Stimulated activated CD8-positive, alpha-beta memory T cell treated with anti-CD3 and anti-CD28 coated beads, Interleukin-2, amount 100 ng/mL, for 48 hours (primary cell): ENCODE measurements at regions not wholly inside any gene's neighbourhood (a gene's known extent, or its start where the extent isn't known, plus 50 kb on each side); places are given as distances from the start of the nearest gene placed in this dataset.
A peak's percentile ranks its signal among the peaks of the same experiment; 100 is the strongest.
"Not testable (repeated sequence)": the region's sequence is repeated elsewhere in the genome, so short reads cannot be mapped to it uniquely, and the experiment has no call there.

Source experiments
- DNase-seq, 2 donors: peaks; one replicate each; pipeline ENCODE4 v3.0.0-alpha.2; 2020; ENCODE audit warnings: low read depth in 2 of 2

GRCh38 chr4:189753092-189753491 is 187.6 kb upstream of the FRG1 start:
- DNase-seq, result not testable (repeated sequence)

- no peak for DNase-seq
Measured at GRCh38 chr4:189763583-189763982, 177.1 kb upstream of the FRG1 start.

- DNase-seq, result no peak
Measured at GRCh38 chr4:189765301-189765700, 175.4 kb upstream of the FRG1 start.

- no peak for DNase-seq
Measured at GRCh38 chr4:189765736-189766135, 174.9 kb upstream of the FRG1 start.

GRCh38 chr4:189767941-189768340 is 172.7 kb upstream of the FRG1 start:
- DNase-seq, result no peak

GRCh38 chr4:189769131-189769530 is 171.5 kb upstream of the FRG1 start:
- DNase-seq, result no peak

- no peak for DNase-seq
Measured at GRCh38 chr4:189771696-189772361, 168.8 kb upstream of the FRG1 start.

- no peak for DNase-seq
Measured at GRCh38 chr4:189773909-189774308, 166.8 kb upstream of the FRG1 start.

GRCh38 chr4:189779281-189779980 is 161.2 kb upstream of the FRG1 start:
- no peak for DNase-seq

GRCh38 chr4:189780391-189780790 is 160.3 kb upstream of the FRG1 start:
- DNase-seq, result no peak

- DNase-seq, result no peak
Measured at GRCh38 chr4:189784651-189785050, 156.0 kb upstream of the FRG1 start.

GRCh38 chr4:189785257-189785656 is 155.4 kb upstream of the FRG1 start:
- DNase-seq, result no peak

- no peak for DNase-seq
Measured at GRCh38 chr4:189786447-189786846, 154.2 kb upstream of the FRG1 start.

- DNase-seq, result no peak
Measured at GRCh38 chr4:189787216-189788031, 153.2 kb upstream of the FRG1 start.

GRCh38 chr4:189792924-189793618 is 147.6 kb upstream of the FRG1 start:
- DNase-seq, result peak; percentile 24 to 41

GRCh38 chr4:189800545-189801088 is 140.1 kb upstream of the FRG1 start:
- no peak for DNase-seq

GRCh38 chr4:189802884-189803283 is 137.8 kb upstream of the FRG1 start:
- no peak for DNase-seq

- DNase-seq, result no peak
Measured at GRCh38 chr4:189804894-189805293, 135.8 kb upstream of the FRG1 start.

- no peak for DNase-seq
Measured at GRCh38 chr4:189806506-189806905, 134.2 kb upstream of the FRG1 start.

GRCh38 chr4:189807031-189807430 is 133.6 kb upstream of the FRG1 start:
- no peak for DNase-seq

GRCh38 chr4:189809241-189809735 is 131.4 kb upstream of the FRG1 start:
- DNase-seq, result no peak

- no peak for DNase-seq
Measured at GRCh38 chr4:189809839-189810238, 130.8 kb upstream of the FRG1 start.
